Spleen (tissue), 3 donors: ENCODE measurements at regions not wholly inside any gene's neighbourhood (a gene's known extent, or its start where the extent isn't known, plus 50 kb on each side); places are given as distances from the start of the nearest gene placed in this dataset.

Experiments
- POLR2A ChIP-seq, 3 donors: fragments of 450-650 bp; IDR thresholded peaks; one replicate each; pipeline ENCODE4 v1.5.1; 2017; ENCODE audit warnings: antibody characterized with exemption in 3 of 3, mild to moderate bottlenecking in 1 of 3
- POLR2AphosphoS5 ChIP-seq, 3 donors: sonication (generic); formaldehyde crosslinking; IDR thresholded peaks; one replicate each; pipeline ENCODE4 v1.5.1; 2017; ENCODE audit warnings: antibody characterized with exemption in 3 of 3

DNA sequence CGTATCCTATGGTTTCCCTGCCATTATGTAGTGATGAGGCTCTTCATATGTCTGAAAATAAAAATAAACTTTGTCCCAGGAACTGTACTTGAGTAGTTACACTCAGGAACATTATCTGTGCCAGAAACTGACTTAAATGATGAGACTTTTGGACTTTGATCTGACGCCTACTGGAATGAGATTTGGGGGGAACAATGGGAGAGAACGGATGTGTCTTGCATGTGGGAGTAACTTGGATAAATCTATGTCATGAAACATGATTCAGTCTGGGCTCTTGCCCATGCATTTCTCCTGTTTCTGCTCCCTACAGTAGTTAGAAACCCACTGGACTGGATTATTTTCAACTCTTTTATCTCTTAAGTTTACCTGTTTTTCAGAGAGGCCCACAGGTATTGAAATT lies 2351.4 kb downstream of the PCDH7 start:
- TF ChIP-seq POLR2A (IDR thresholded peaks at IDR 0.05) (no peak), POLR2AphosphoS5 (IDR thresholded peaks at IDR 0.05) (no peak)
